ENCODE measurements at regions not wholly inside any gene's neighbourhood (a gene's known extent, or its start where the extent isn't known, plus 50 kb on each side); places are given as distances from the start of the nearest gene placed in this dataset.

DNA sequence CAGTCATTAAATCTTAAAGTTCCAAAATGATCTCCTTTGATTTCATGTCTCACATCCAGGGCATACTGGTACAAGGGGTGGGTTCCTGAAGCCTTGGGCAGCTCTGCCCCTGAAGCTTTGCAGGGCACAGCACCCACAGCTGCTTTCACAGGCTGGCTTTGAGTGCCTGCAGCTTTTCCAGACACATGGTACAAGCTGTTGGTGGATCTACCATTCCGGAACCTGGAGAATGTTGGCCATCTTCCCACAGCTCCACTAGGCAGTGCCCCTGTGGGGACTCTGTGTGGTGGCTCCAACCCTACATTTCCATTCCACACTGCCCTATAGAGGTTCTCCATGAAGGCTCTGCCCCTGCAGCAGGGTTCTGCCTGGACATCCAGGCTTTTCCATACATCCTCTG is 211.1 kb upstream of the THBS1 start:
- TF ChIP-seq, protein P1, sequence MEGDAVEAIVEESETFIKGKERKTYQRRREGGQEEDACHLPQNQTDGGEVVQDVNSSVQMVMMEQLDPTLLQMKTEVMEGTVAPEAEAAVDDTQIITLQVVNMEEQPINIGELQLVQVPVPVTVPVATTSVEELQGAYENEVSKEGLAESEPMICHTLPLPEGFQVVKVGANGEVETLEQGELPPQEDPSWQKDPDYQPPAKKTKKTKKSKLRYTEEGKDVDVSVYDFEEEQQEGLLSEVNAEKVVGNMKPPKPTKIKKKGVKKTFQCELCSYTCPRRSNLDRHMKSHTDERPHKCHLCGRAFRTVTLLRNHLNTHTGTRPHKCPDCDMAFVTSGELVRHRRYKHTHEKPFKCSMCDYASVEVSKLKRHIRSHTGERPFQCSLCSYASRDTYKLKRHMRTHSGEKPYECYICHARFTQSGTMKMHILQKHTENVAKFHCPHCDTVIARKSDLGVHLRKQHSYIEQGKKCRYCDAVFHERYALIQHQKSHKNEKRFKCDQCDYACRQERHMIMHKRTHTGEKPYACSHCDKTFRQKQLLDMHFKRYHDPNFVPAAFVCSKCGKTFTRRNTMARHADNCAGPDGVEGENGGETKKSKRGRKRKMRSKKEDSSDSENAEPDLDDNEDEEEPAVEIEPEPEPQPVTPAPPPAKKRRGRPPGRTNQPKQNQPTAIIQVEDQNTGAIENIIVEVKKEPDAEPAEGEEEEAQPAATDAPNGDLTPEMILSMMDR (IDR thresholded peaks at IDR 0.05): no peak
- TF ChIP-seq POLR2A (IDR thresholded peaks at IDR 0.05): no peak
- no peak for TF ChIP-seq POLR2AphosphoS5 (IDR thresholded peaks at IDR 0.05)
- no peak for TF ChIP-seq EP300 (IDR thresholded peaks at IDR 0.05; ENCODE audit: low read depth)

Measured in transverse colon (tissue), 4 donors.